GM12891 (cell line): ENCODE measurements at regions not wholly inside any gene's neighbourhood (a gene's known extent, or its start where the extent isn't known, plus 50 kb on each side); places are given as distances from the start of the nearest gene placed in this dataset.

ENCODE experiments used
- PAX5 ChIP-seq: IDR thresholded peaks from 2 replicates; pipeline ENCODE4 v1.6.1; 2011; ENCODE audit warnings: low read length, moderate library complexity, mild to moderate bottlenecking; ENCODE audit not compliant: insufficient read depth, severe bottlenecking
- POLR2A ChIP-seq: IDR thresholded peaks from 2 replicates; pipeline ENCODE4 v1.6.1; 2011; ENCODE audit warnings: low read depth, low read length, control low read depth
- POLR2AphosphoS5 ChIP-seq: IDR thresholded peaks from 2 replicates; pipeline ENCODE4 v1.6.1; 2011; ENCODE audit warnings: low read depth, low read length, control low read depth
- POU2F2 ChIP-seq: IDR thresholded peaks from 2 replicates; pipeline ENCODE4 v1.6.1; 2011; ENCODE audit warnings: low read depth, mild to moderate bottlenecking, control low read depth, low read length, moderate library complexity
- SPI1 ChIP-seq: IDR thresholded peaks from 2 replicates; pipeline ENCODE4 v1.6.1; 2011; ENCODE audit warnings: low read depth, low read length, control low read depth
- TAF1 ChIP-seq: IDR thresholded peaks from 2 replicates; pipeline ENCODE4 v1.6.1; 2011; ENCODE audit warnings: low read depth, low read length, control low read depth

GRCh38 chr3:140828585-140828984, 113.1 kb upstream of the SLC25A36 start:
- TF ChIP-seq POLR2A (no peak), POLR2AphosphoS5 (no peak), TAF1 (no peak), SPI1 (no peak), PAX5 (no peak), POU2F2 (no peak)
